Dermis microvascular lymphatic vessel endothelial cell (primary cell): ENCODE measurements at regions not wholly inside any gene's neighbourhood (a gene's known extent, or its start where the extent isn't known, plus 50 kb on each side); places are given as distances from the start of the nearest gene placed in this dataset.
"Not testable (repeated sequence)": the region's sequence is repeated elsewhere in the genome, so short reads cannot be mapped to it uniquely, and the experiment has no call there.

Experiments
- DNase-seq, 2 donors: peaks; one replicate each; pipeline versions ENCODE4 v3.0.0 to v3.0.0-alpha.2; 2010; ENCODE audit warnings: low read depth in 2 of 2

DNA sequence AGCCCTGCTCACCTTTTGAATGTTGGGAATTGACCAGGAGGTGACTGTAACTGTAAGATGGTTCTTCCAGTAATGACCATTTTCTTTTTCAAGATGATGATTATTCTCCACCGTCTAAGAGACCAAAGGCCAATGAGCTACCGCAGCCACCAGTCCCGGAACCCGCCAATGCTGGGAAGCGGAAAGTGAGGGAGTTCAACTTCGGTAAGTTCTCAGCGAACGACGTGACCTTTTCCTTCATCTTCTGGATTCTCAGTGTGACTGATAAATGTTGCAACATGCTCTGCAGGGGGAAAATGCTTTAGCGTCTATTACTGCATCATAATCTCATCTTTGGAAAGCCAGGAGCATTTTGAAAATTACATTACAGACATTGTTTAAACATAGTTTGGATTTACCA is 89.5 kb upstream of the SPDYE9 start:
- not testable (repeated sequence) for DNase-seq

DNA sequence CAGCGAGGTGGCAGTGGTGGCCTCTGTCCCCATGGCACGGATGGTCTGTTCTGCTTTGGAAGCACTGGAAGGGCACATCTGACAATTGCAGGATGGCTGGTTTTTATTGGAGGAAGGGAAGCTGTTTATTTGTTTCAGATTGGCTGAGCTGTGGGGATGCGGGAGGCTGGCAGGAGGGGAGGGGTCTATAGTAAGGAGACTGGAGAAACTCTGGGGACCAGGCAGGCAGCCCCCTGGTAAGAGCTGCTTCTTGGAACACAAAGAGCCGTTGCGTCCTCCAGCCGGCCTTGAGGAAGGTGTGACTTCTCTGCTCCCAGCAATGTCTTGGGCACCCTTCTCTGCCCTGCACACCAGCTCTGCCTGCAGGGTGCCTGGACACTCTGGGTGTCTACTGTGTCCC is 85.1 kb upstream of the SPDYE9 start:
- DNase-seq, result not testable (repeated sequence)

DNA sequence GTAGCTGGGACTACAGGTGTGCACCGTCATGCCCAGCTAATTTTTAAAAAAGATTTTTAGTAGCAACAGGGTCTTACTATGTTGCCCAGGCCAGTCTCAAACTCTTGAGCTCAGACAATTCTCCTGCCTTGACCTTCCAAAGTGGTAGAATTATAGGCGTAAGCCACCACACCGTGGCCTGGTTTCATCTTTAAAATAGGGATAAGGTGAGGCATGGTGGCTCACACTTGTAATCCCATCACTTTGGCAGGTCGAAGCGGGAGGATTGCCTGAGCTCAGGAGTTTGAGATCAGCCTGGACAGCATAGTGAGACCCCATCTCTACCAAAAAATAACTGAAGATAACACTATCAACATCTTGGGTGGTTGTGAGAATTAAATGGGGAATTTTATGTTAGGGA is 84.6 kb upstream of the SPDYE9 start:
- not testable (repeated sequence) for DNase-seq

DNA sequence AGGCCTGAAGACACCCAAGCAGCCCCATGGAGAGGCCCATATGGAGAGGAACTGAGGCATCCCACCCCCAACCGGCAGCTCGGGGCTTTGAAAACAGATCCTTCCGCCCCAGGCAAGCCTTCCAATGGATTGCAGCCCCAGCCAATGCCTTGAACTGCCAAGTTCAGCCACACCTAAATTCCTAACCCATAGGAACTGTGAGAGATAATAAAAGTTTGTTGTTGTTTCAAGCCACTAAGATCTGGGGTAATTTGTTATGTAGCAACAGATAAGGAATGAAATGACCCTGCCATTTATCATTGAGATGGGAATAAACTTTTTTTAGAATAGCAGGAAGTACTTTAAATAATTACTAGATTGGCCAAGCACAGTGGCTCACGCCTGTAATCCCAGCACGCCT is 80.3 kb upstream of the SPDYE9 start:
- not testable (repeated sequence) for DNase-seq

DNA sequence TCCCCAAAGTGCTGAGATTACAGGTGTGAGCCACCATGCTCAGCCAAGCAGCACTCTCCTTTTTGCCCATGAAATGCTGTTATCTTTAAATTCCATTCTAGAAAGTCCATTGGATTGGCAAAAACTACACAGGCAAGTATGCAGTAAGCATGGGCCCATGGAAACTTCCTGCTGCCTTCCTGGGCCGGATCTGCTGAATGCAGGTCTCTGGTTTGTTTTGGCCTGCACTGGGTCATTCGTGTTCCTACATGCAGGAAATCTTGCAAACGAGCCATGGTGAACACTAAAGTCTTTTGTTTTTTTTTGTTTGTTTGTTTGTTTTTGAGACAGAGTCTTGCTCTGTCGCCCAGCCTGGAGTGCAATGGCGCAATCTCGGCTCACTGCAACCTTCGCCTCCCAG is 76.8 kb upstream of the SPDYE9 start:
- not testable (repeated sequence) for DNase-seq

DNA sequence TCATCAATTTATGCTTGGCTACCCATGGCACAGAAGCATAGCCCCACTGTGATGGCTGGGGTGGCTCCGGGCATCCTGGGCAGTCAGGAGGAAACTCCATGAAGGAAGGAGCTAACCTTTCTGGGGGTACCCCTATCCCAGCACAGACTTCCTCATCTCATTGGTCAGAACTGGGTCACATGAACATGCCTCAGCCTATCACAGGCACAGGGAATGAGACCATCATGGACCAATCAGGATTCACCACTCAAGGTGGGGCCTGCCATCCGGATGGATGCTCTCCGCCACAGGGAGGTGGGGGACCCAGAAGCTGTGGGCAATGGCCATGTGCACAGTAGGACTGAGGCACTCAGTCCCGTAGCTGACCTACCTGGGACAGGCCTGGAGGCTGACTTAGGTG is 75.9 kb upstream of the SPDYE9 start:
- DNase-seq, result not testable (repeated sequence)

DNA sequence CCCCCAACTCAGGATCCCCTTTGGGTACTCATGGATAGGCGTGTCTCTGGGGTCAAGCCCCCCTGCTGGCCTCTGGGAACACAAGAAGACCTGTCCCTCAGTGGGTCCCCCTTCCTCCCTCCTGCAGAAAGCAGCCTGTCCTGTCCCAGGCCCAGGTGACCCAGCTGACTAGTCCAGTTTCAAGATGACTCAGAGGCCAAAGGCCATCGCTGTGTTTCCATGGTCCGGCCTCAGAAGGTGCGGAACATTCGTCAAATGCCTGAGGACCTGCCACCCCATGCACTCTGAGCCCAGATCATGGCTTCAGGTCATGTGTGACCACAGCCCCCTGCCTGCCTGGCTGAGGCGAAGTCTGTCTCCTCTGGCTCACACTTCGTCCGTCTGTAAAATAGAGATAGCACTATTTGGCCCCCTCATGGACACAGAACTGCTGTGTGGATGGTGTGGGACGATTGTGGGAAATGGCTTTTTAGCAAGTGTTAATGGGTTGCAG is 71.4 kb upstream of the SPDYE9 start:
- DNase-seq, result not testable (repeated sequence)

DNA sequence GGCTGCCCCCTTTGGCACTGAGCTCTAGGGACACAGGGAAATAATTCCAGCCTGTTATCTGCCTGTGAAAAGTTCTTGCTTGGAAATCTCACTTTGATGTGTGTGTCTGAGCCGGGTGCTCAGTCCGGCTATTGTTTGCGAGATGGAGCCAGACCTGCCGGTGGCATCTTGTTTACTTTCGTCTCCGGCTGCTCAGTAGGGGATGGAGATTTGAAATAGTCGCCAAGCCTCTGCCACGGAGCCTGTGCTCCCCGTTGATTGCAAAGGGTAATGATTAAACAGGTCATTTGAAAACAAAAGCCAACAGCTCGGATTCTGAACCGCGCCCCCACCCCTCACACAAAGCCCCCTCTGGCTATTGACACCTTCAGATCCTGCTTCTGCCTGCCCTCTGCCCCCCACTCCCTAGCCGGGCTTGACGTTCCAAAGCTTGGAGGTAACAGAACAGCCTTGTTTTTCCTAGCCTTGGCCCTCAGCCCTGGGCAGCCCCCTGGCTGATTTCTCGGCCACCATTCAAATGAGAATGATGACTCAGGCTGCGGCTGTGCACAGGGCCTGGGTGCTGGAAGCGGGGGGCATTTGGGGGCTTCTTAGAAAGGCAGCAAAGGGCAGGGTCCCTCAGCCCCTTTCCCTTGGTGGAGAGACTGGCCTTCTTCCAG is 70.8 kb upstream of the SPDYE9 start:
- not testable (repeated sequence) for DNase-seq

DNA sequence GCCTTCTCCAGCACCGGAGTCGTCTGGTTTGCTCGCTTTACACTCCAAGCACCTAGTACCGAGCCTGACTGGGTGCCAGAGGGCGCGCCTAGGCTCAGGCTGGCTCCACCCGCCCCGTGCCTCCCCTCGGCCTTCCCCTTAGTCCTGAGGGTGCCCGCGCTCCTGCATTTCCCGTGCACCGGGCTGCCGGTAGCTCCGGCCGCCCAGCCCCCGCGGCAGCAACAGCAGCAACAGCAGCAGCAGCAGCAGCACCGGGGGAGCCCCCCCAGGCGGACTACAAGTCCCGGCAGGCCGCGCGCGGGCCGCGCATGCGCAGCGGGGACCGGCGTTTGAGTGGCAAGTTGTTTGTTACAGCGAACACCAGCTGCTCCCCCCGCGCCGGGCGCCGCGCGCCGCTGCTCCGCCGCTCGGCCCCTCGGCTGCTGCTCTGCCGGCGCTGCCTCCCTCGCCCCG is 68.8 kb upstream of the SPDYE9 start:
- DNase-seq, result peak in 1 of 2 donors; percentile 15

DNA sequence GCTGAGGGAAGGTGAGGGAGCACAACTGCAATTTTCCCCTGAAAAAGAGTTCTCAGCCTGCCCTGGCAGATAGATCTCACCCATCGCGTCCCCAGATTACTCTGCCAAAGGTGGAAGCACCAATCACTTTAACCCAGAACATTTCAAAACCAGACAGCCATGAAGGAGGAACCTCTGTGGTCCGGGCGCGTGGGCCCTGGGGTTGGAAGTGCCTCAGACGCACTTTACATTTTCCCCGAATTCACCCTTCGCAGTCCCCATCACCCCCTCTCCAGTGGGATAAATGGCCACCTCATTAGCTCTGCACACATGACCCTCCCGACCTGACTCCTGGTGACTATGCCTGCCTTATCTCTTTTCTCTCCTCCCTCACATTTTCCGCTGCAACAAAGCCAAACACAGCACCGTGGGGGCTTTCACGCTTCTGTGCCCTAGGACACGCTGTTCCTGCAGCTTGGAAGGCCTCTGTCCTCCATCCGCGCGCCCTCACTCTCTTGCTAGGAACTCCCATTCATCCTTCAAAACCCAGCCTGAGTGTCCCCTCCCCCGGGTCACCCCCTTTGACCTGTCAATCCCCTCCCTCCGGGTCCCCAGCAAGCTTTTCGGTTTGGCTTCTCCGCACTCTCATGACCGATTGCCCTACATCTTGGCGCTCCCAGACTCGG is 68.2 kb upstream of the SPDYE9 start:
- DNase-seq, result not testable (repeated sequence)

DNA sequence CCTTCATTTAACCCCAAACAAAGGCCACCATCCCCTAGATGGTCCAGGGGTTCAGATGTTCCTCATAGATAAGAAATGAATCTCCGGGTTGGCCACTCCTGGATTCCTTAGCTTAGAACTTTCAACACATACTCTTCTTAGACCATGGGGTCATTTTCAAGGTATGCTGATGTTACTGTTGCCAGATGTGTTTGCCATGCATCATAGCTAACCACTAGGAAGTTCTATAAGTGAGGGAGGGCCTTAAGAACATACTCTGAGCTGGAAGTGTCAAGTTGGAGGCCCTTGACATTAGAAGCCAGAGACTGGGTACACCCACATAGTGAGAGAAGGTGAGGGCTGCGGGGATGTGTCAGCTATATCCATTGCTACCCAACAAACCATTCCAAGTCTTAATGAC is 62.7 kb upstream of the SPDYE9 start:
- not testable (repeated sequence) for DNase-seq

DNA sequence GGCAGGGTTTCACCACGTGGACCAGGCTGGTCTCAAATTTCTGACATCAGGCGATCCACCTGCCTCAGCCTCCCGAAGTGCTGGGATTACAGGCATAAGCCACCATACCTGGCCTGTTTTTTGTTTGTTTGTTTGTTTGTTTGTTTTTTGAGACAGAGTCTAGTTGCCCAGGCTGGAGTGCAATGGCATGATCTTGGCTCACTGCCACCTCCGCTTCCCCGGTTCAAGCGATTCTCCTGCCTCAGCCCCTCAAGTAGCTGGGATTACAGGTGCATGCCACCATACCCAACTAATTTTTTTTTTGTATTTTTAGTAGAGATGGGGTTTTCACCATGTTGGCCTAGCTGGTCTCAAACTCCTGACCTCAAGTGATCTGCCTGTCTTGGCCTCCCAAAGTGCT is 61.8 kb upstream of the SPDYE9 start:
- not testable (repeated sequence) for DNase-seq

DNA sequence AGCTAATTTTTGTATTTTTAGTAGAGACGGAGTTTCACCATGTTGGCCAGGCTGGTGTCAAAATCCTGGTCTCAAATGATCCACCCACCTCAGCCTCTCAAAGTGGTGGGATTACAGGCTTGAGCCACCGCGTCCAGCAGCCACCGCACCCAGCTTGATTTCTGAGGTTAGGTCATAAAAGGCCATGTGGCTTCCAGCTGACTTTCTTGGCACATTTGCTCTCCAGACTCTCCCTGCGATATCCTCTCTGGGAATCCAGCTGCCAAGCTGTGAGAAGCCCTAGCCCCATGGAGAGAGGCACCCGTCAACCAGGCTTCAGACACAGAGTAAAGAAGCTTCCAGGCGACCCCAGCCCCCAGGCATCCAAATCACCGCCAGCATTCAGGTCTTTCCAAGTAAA is 58.2 kb upstream of the SPDYE9 start:
- DNase-seq, result not testable (repeated sequence)

DNA sequence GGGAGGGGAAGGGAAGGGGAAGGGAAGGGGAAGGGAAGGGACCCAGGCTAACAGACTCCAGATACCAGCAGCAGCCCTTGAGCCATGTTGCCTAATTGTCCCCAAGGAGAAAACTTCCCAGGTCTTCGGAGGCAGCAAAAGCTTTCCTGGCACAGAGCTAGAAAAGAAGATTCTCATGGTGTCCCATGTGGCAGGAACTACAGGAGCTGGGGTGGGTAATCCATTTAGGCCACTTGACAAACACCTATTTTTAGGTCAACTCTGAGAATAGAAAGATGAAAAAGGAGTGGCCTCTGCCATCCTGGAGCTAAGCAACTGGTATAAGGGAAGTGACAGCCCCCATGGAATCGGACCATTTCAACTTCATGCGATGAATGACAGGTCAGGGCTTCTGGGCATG is 52.1 kb upstream of the SPDYE9 start:
- DNase-seq, result not testable (repeated sequence)
